HFF-Myc (cell line): ENCODE measurements at regions not wholly inside any gene's neighbourhood (a gene's known extent, or its start where the extent isn't known, plus 50 kb on each side); places are given as distances from the start of the nearest gene placed in this dataset.

ENCODE experiments used
- DNase-seq: peaks from one replicate; pipeline ENCODE4 v3.0.0-alpha.2; 2011; ENCODE audit warnings: low read depth; ENCODE audit errors: extremely low read depth
- H3K4me3 ChIP-seq: replicated peaks from 2 replicates; pipeline ENCODE4 v1.5.1; 2011; ENCODE audit warnings: low read depth, mild to moderate bottlenecking, control low read depth, low read length
- CTCF ChIP-seq: IDR thresholded peaks from 2 replicates; pipeline ENCODE4 v1.5.1; 2012; ENCODE audit warnings: mild to moderate bottlenecking, low read depth, low read length, control low read depth; ENCODE audit errors: missing control alignments

GRCh38 chr12:13725049-13725448 lies 256.4 kb downstream of the GRIN2B start:
- no peak for TF ChIP-seq CTCF
- H3K4me3 ChIP-seq: no peak overlapping the region
- no peak for DNase-seq

GRCh38 chr12:13724136-13724535 lies 257.3 kb downstream of the GRIN2B start:
- no peak overlapping the region for H3K4me3 ChIP-seq
- TF ChIP-seq CTCF: no peak
- DNase-seq: no peak

- TF ChIP-seq CTCF: no peak
- H3K4me3 ChIP-seq: no peak overlapping the region
- DNase-seq: no peak
These were observed 261.4 kb downstream of the GRIN2B start for GRCh38 chr12:13719986-13720385.

GRCh38 chr12:13718271-13718670 lies 263.1 kb downstream of the GRIN2B start:
- no peak for DNase-seq
- TF ChIP-seq CTCF: no peak

GRCh38 chr12:13716119-13716518 lies 265.3 kb downstream of the GRIN2B start:
- no peak for TF ChIP-seq CTCF
- H3K4me3 ChIP-seq: no peak overlapping the region
- DNase-seq: no peak

More at GRCh38 chr12:13718271-13718670, 263.1 kb downstream of the GRIN2B start:
- H3K4me3 ChIP-seq: no peak overlapping the region

GRCh38 chr12:13713556-13714410 lies 267.6 kb downstream of the GRIN2B start:
- TF ChIP-seq CTCF: no peak
- DNase-seq: no peak
- H3K4me3 ChIP-seq: no peak overlapping the region
